Lower leg skin (tissue), 3 donors: ENCODE measurements at regions not wholly inside any gene's neighbourhood (a gene's known extent, or its start where the extent isn't known, plus 50 kb on each side); places are given as distances from the start of the nearest gene placed in this dataset.

Source experiments
- CTCF ChIP-seq, 3 donors: fragments of 450-650 bp; IDR thresholded peaks; one replicate each; pipeline ENCODE4 v1.5.1; 2016; ENCODE audit warnings: antibody characterized with exemption in 3 of 3, mild to moderate bottlenecking in 3 of 3, moderate library complexity in 2 of 3
- POLR2A ChIP-seq, 2 donors: fragments of 450-650 bp; IDR thresholded peaks; one replicate each; pipeline ENCODE4 v1.6.1; 2016 to 2017; ENCODE audit warnings: antibody characterized with exemption in 2 of 2, mild to moderate bottlenecking in 1 of 2, moderate library complexity in 1 of 2

DNA sequence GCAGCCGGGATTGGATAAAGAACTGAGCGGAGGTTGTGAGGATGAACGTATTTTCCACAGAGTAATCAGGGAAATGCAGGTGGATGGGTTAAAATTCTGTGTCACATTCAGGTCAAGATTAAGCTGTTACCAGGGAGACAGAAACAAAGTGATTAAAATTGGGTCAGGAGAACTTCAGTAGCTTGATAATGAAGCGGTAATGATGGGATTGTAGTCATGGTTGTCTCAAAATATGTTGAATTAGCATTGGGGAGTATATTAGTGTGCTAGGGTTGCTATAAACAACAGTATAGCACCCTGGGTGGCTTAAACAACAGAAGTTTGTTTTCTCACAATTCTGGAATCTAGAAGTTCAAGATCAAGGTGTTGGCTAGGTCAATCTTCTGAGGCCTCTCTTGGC is 155.5 kb downstream of the GJA1 start:
- TF ChIP-seq CTCF (IDR thresholded peaks at IDR 0.05), result no peak
- TF ChIP-seq POLR2A (IDR thresholded peaks at IDR 0.05), result no peak
